Mesothelial cell of epicardium (in vitro differentiated cells): ENCODE measurements at regions not wholly inside any gene's neighbourhood (a gene's known extent, or its start where the extent isn't known, plus 50 kb on each side); places are given as distances from the start of the nearest gene placed in this dataset.
"Not testable (repeated sequence)": the region's sequence is repeated elsewhere in the genome, so short reads cannot be mapped to it uniquely, and the experiment has no call there.

ENCODE experiments used
- DNase-seq, 2 experiments: peaks; one replicate each; pipeline ENCODE4 v3.0.0; 2021; ENCODE audit warnings: low spot score in 2 of 2; ENCODE audit not compliant: unreplicated experiment in 2 of 2
- H3K27ac Mint-ChIP-seq: 2 replicates; pipeline ENCODE4 v1.8.0; 2021; ENCODE audit warnings: mixed read lengths
- H3K27me3 Mint-ChIP-seq: 2 replicates; pipeline ENCODE4 v1.8.0; 2021; ENCODE audit warnings: low read depth, mixed read lengths
- H3K36me3 Mint-ChIP-seq: 2 replicates; pipeline ENCODE4 v1.8.0; 2021; ENCODE audit warnings: mixed read lengths
- H3K4me1 Mint-ChIP-seq: 2 replicates; pipeline ENCODE4 v1.8.0; 2021; ENCODE audit warnings: mixed read lengths
- H3K4me3 Mint-ChIP-seq: 2 replicates; pipeline ENCODE4 v1.8.0; 2021; ENCODE audit warnings: mild to moderate bottlenecking, moderate library complexity, mixed read lengths
- H3K9me3 Mint-ChIP-seq: 2 replicates; pipeline ENCODE4 v1.8.0; 2021; ENCODE audit warnings: mixed read lengths
- CTCF ChIP-seq: fragments of 200-600 bp; sonication (generic); IDR thresholded peaks from one replicate; pipeline ENCODE4 v1.5.0; 2021; ENCODE audit warnings: antibody characterized with exemption; ENCODE audit not compliant: unreplicated experiment

- no peaks in the 10 kb centered on the region for H3K27me3 Mint-ChIP-seq
- no peak for TF ChIP-seq CTCF
- no peaks in the 10 kb centered on the region for H3K36me3 Mint-ChIP-seq
- DNase-seq = no peak
- H3K27ac Mint-ChIP-seq = no peak overlapping the region
- H3K9me3 Mint-ChIP-seq = no peaks in the 10 kb centered on the region
- peaks cover 27% of the 10 kb centered on the region for H3K4me1 Mint-ChIP-seq
- no peak overlapping the region for H3K4me3 Mint-ChIP-seq
These were observed 143.6 kb downstream of the ALDH8A1 start for GRCh38 chr6:134806180-134806798.

GRCh38 chr6:134805168-134805567, 144.7 kb downstream of the ALDH8A1 start:
- Mint-ChIP-seq H3K4me1 (peaks cover 37% of the 10 kb centered on the region), H3K27me3 (no peaks in the 10 kb centered on the region), H3K36me3 (no peaks in the 10 kb centered on the region), H3K4me3 (no peak overlapping the region), H3K9me3 (no peaks in the 10 kb centered on the region), H3K27ac (peak overlapping the region; percentile 58)
- TF ChIP-seq CTCF = no peak
- no peak for DNase-seq

- H3K4me3 Mint-ChIP-seq, H3K27ac Mint-ChIP-seq, H3K9me3 Mint-ChIP-seq, H3K36me3 Mint-ChIP-seq, DNase-seq, H3K27me3 Mint-ChIP-seq: not testable (repeated sequence)
- peaks cover 42% of the 10 kb centered on the region for H3K4me1 Mint-ChIP-seq
These were observed 145.6 kb downstream of the ALDH8A1 start for GRCh38 chr6:134804311-134804710.

- peaks cover 48% of the 10 kb centered on the region for H3K4me1 Mint-ChIP-seq
- no peak for TF ChIP-seq CTCF
- no peak for DNase-seq
- H3K4me3 Mint-ChIP-seq = no peak overlapping the region
- no peaks in the 10 kb centered on the region for H3K9me3 Mint-ChIP-seq
- no peaks in the 10 kb centered on the region for H3K36me3 Mint-ChIP-seq
- H3K27me3 Mint-ChIP-seq = no peaks in the 10 kb centered on the region
- H3K27ac Mint-ChIP-seq = no peak overlapping the region
These were observed 147.4 kb downstream of the ALDH8A1 start for GRCh38 chr6:134802426-134803058.

- Mint-ChIP-seq H3K4me3 (no peak overlapping the region), H3K9me3 (peaks cover 16% of the 10 kb centered on the region), H3K36me3 (peaks cover 14% of the 10 kb centered on the region), H3K27me3 (no peaks in the 10 kb centered on the region), H3K27ac (peak overlapping the region; percentile 57), H3K4me1 (peaks cover 41% of the 10 kb centered on the region)
- TF ChIP-seq CTCF = no peak
- DNase-seq = no peak
These were observed 152.3 kb downstream of the ALDH8A1 start for GRCh38 chr6:134797400-134798113.

GRCh38 chr6:134795691-134796090, 154.2 kb downstream of the ALDH8A1 start:
- Mint-ChIP-seq H3K9me3 (peaks cover 33% of the 10 kb centered on the region), H3K4me1 (peaks cover 30% of the 10 kb centered on the region), H3K4me3 (no peak overlapping the region), H3K27ac (peak overlapping the region; percentile 52), H3K27me3 (no peaks in the 10 kb centered on the region), H3K36me3 (peaks cover 26% of the 10 kb centered on the region)
- no peak for TF ChIP-seq CTCF
- no peak for DNase-seq
